DND-41 (cell line): ENCODE measurements at regions not wholly inside any gene's neighbourhood (a gene's known extent, or its start where the extent isn't known, plus 50 kb on each side); places are given as distances from the start of the nearest gene placed in this dataset.

Source experiments
- ATAC-seq: fragments of 200-7000 bp; cut with Tn5 transposase; 3 replicates; pipeline ENCODE4 v1.9.1; 2021; ENCODE audit warnings: low read depth; ENCODE audit not compliant: insufficient read depth
- DNase-seq: peaks from one replicate; pipeline ENCODE4 v3.0.0-alpha.2; 2020
- H2AFZ ChIP-seq: 2 replicates; pipeline ENCODE4 v1.6.0; 2012; ENCODE audit warnings: low read depth, low read length
- H3K27ac ChIP-seq: 2 replicates; pipeline ENCODE4 v1.5.1; 2012; ENCODE audit warnings: low read length, inconsistent platforms
- H3K27me3 ChIP-seq: fragments of 200-600 bp; sonication (generic); 2 replicates; pipeline ENCODE4 v1.6.0; 2012; ENCODE audit warnings: low read length, mild to moderate bottlenecking, inconsistent platforms; ENCODE audit not compliant: insufficient read depth, poor library complexity
- H3K36me3 ChIP-seq: 2 replicates; pipeline ENCODE4 v1.5.1; 2012; ENCODE audit warnings: low read length, inconsistent platforms; ENCODE audit not compliant: insufficient read depth
- H3K4me1 ChIP-seq: 2 replicates; pipeline ENCODE4 v1.5.1; 2012; ENCODE audit warnings: mild to moderate bottlenecking, low read length; ENCODE audit not compliant: insufficient read depth
- H3K4me2 ChIP-seq: 2 replicates; pipeline ENCODE4 v1.6.0; 2012; ENCODE audit warnings: mild to moderate bottlenecking, moderate library complexity, low read length, inconsistent platforms; ENCODE audit not compliant: insufficient read depth
- H3K4me3 ChIP-seq, 2 experiments: fragments of 200-600 bp in 1 of 2; shearing (Covaris generic) in 1 of 2; 2 replicates each; pipeline ENCODE4 v1.5.1; 2012 to 2016; ENCODE audit warnings: inconsistent platforms in 2 of 2, low read length in 2 of 2, mild to moderate bottlenecking in 2 of 2, low read depth in 1 of 2, moderate library complexity in 1 of 2
- H3K79me2 ChIP-seq: 2 replicates; pipeline ENCODE4 v1.6.0; 2012; ENCODE audit warnings: low read length, inconsistent platforms; ENCODE audit not compliant: insufficient read depth
- H3K9ac ChIP-seq: 2 replicates; pipeline ENCODE4 v1.6.0; 2012; ENCODE audit warnings: low read depth, mild to moderate bottlenecking, inconsistent platforms, low read length, moderate library complexity
- H3K9me3 ChIP-seq: 2 replicates; pipeline ENCODE4 v1.5.1; 2012; ENCODE audit warnings: low read length, moderate library complexity, mild to moderate bottlenecking, inconsistent platforms; ENCODE audit not compliant: insufficient read depth, severe bottlenecking
- H4K20me1 ChIP-seq: 2 replicates; pipeline ENCODE4 v1.6.0; 2012; ENCODE audit warnings: low read length; ENCODE audit not compliant: insufficient read depth
- EZH2 ChIP-seq: IDR thresholded peaks from 3 replicates; pipeline ENCODE4 v1.6.1; 2012; ENCODE audit warnings: borderline replicate concordance, low read depth, mild to moderate bottlenecking, moderate library complexity, low read length, inconsistent platforms; ENCODE audit not compliant: severe bottlenecking
- TF ChIP-seq, protein P1 (sequence below): IDR thresholded peaks from 2 replicates; pipeline ENCODE4 v1.5.1; 2012; ENCODE audit warnings: borderline replicate concordance, low read length, moderate library complexity, mild to moderate bottlenecking; ENCODE audit not compliant: poor library complexity, severe bottlenecking; ENCODE audit errors: extremely low read depth

DNA sequence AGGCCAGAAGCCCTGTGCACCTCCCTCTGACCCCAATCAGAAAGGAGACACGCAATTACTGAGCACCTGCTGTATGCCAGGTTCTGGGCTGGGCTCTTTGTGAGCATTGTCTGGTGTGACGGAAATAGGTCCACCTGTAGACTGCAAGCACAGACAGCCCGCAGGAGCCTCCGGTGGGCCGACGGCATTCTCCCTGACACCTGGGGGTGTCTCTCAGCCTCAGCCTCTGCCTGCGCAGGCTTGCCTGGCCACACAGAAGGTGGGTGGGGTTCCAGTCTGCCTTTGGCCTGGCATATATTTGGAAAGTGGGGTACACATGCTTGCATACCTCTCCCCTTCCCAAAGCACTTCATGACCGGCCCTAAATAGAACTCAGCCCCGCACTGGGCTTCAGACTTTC is 129.3 kb downstream of the BUD13 start:
- Histone ChIP-seq H3K4me1 (no peaks in the 10 kb centered on the region), H3K27ac (no peak overlapping the region), H3K79me2 (no peaks in the 10 kb centered on the region), H3K4me2 (no peak overlapping the region), H4K20me1 (0 out of 2 replicates have a peak, but pooled peaks cover 7% of the 10 kb centered on the region), H2AFZ (no peak overlapping the region), H3K9ac (no peak overlapping the region), H3K9me3 (no peaks in the 10 kb centered on the region), H3K36me3 (no peaks in the 10 kb centered on the region), H3K27me3 (peaks cover 28% of the 10 kb centered on the region), H3K4me3 (no peak overlapping the region)
- ATAC-seq (no peak), DNase-seq (no peak)
- TF ChIP-seq EZH2, result no peak
- TF ChIP-seq, protein P1, sequence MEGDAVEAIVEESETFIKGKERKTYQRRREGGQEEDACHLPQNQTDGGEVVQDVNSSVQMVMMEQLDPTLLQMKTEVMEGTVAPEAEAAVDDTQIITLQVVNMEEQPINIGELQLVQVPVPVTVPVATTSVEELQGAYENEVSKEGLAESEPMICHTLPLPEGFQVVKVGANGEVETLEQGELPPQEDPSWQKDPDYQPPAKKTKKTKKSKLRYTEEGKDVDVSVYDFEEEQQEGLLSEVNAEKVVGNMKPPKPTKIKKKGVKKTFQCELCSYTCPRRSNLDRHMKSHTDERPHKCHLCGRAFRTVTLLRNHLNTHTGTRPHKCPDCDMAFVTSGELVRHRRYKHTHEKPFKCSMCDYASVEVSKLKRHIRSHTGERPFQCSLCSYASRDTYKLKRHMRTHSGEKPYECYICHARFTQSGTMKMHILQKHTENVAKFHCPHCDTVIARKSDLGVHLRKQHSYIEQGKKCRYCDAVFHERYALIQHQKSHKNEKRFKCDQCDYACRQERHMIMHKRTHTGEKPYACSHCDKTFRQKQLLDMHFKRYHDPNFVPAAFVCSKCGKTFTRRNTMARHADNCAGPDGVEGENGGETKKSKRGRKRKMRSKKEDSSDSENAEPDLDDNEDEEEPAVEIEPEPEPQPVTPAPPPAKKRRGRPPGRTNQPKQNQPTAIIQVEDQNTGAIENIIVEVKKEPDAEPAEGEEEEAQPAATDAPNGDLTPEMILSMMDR, result no peak

DNA sequence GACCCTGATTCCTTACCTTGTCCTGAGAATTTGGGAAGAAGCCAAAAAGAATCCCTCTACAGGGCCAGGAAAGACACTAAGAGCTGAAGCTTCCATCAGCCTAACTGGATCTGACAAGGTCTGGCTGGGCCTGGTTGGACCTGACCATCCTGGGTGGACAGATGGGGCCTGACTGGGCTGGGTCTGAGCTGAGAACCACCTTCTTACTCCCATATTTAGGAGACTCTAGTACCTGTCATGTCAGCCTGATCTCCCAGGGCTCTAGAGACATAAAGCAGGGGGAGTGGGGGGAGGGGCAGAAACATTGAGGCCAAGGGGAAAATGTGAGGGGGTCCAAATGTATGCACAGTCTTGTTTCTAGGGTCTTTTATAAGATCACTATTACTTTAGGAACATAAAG is 129.9 kb downstream of the BUD13 start:
- Histone ChIP-seq H2AFZ (no peak overlapping the region), H3K27me3 (peaks cover 23% of the 10 kb centered on the region), H3K4me3 (no peak overlapping the region), H3K36me3 (no peaks in the 10 kb centered on the region), H3K4me1 (no peaks in the 10 kb centered on the region), H3K27ac (no peak overlapping the region), H3K9ac (no peak overlapping the region), H3K9me3 (no peaks in the 10 kb centered on the region), H3K4me2 (no peak overlapping the region), H3K79me2 (no peaks in the 10 kb centered on the region), H4K20me1 (0 out of 2 replicates have a peak, but pooled peaks cover 4% of the 10 kb centered on the region)
- DNase-seq, result no peak
- TF ChIP-seq, protein P1, result no peak
- TF ChIP-seq EZH2, result no peak
- ATAC-seq, result no peak

DNA sequence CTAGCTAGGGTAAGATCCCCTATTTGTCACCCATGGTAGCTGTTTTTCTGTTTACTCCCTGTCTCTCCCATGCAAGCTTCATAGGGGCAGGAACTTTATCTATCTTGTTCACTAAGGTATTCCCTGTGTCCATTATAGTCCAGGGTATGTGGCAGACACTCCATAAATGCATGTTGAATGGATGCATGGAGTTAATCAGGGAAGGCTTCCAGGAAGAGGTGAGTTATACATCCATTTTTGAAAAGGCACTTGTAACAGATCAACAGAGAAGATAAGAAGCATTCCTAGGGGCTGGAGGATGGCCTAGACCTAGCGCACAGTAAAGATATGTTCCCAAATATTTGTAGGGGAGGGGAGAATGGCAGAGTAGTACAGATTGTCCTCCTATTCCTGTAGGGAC is 130.3 kb downstream of the BUD13 start:
- Histone ChIP-seq H3K79me2 (no peaks in the 10 kb centered on the region), H3K4me3 (no peak overlapping the region), H2AFZ (no peak overlapping the region), H3K27me3 (peaks cover 23% of the 10 kb centered on the region), H3K9ac (no peak overlapping the region), H3K36me3 (no peaks in the 10 kb centered on the region), H4K20me1 (0 out of 2 replicates have a peak, but pooled peaks cover 4% of the 10 kb centered on the region), H3K27ac (no peak overlapping the region), H3K4me1 (no peaks in the 10 kb centered on the region), H3K4me2 (no peak overlapping the region), H3K9me3 (no peaks in the 10 kb centered on the region)
- ATAC-seq, result no peak
- no peak for DNase-seq
- TF ChIP-seq, protein P1, result no peak

DNA sequence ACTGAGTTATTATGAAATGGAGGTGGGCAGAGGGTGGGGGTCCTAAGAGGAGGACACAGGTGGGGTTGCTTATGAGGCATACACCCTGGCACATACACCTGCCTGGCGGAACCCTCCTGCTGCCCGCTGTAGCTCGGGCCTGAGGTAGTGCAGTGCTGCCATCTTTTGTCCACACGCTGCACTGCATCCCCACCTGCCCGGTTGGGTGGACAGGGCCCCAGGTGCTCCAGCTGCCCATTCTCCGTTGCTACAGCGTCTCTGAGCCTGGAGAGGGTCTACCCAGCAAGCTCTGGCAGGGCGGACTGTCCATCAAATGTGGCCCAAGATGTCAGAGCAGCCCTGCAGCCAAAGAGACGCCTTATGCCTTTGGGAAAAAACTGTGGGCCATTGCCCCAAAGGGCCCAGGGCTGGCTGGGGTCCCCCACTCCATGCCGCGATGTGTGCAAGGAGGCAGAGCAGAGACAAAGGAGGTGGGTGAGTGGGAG is 131.2 kb downstream of the BUD13 start:
- ATAC-seq, result no peak
- no peaks in the 10 kb centered on the region for H3K36me3 ChIP-seq
- TF ChIP-seq, protein P1, result peak; percentile 75
- no peak for TF ChIP-seq EZH2
- DNase-seq, result peak; percentile 18
- no peak overlapping the region for H3K4me2 ChIP-seq
- H2AFZ ChIP-seq, result no peak overlapping the region
- peaks cover 23% of the 10 kb centered on the region for H3K27me3 ChIP-seq
- 0 out of 2 replicates have a peak, but pooled peaks cover 4% of the 10 kb centered on the region for H4K20me1 ChIP-seq
- no peaks in the 10 kb centered on the region for H3K79me2 ChIP-seq
- H3K9ac ChIP-seq, result no peak overlapping the region
- no peak overlapping the region for H3K27ac ChIP-seq
- H3K4me3 ChIP-seq, result no peak overlapping the region
- no peaks in the 10 kb centered on the region for H3K4me1 ChIP-seq
- no peaks in the 10 kb centered on the region for H3K9me3 ChIP-seq
